ENCODE measurements at regions not wholly inside any gene's neighbourhood (a gene's known extent, or its start where the extent isn't known, plus 50 kb on each side); places are given as distances from the start of the nearest gene placed in this dataset.

- no peak overlapping the region for H4K91ac ChIP-seq (ENCODE audit: insufficient read length, low read depth, low read length)
- no peaks in the 10 kb centered on the region for H3K4me1 ChIP-seq (ENCODE audit: insufficient read depth, low read length)
- no peaks in the 10 kb centered on the region for H3K4me1 Mint-ChIP-seq
- H3T11ph ChIP-seq (ENCODE audit: low read length), result no peak overlapping the region
- no peak overlapping the region for H2AFZ ChIP-seq (ENCODE audit: low read length)
- H3K36me3 Mint-ChIP-seq (ENCODE audit: insufficient read depth in 1 of 3, low read depth in 3 of 3), result peaks cover 0 to 32% (median 0%) of the 10 kb centered on the region in 3 experiments; a peak in 4 of 7 replicates
- no peak overlapping the region for H2BK120ac ChIP-seq (ENCODE audit: low read depth, low read length, poor library complexity, severe bottlenecking)
- H2BK15ac ChIP-seq (ENCODE audit: low read depth, low read length), result no peak overlapping the region
- no peak overlapping the region for H3K27ac ChIP-seq (ENCODE audit: insufficient read length, low read depth, low read length)
- H3K18ac ChIP-seq (ENCODE audit: insufficient read length, low read depth, low read length), result no peak overlapping the region
- DNase-seq, result no peak
- no peak overlapping the region for H3K27ac Mint-ChIP-seq
- H3K9ac ChIP-seq (ENCODE audit: extremely low read depth, insufficient read length, low read length), result no peak overlapping the region
- H2BK5ac ChIP-seq (ENCODE audit: insufficient read length, low read length), result no peak overlapping the region
- no peaks in the 10 kb centered on the region for H3K9me3 ChIP-seq (ENCODE audit: control insufficient read depth, low read depth, low read length)
- peaks cover 2% of the 10 kb centered on the region for H3K27me3 Mint-ChIP-seq (ENCODE audit: low read depth)
- H2BK20ac ChIP-seq (ENCODE audit: low read depth, low read length, poor library complexity, severe bottlenecking), result no peak overlapping the region
- H3K23me2 ChIP-seq (ENCODE audit: insufficient read length, low read depth, low read length, poor library complexity, severe bottlenecking), result no peaks in the 10 kb centered on the region
- H3K4ac ChIP-seq (ENCODE audit: low read depth, low read length), result no peak overlapping the region
- H2AK5ac ChIP-seq (ENCODE audit: insufficient read length, low read length), result no peak overlapping the region
- H3K9me3 Mint-ChIP-seq, result peaks cover 4 to 8% of the 10 kb centered on the region in 2 experiments; a peak in 3 of 5 replicates
- H3K56ac ChIP-seq (ENCODE audit: insufficient read length, low read depth, low read length), result no peak overlapping the region
- H2BK12ac ChIP-seq (ENCODE audit: insufficient read length, low read depth, low read length), result no peak overlapping the region
- H3K79me1 ChIP-seq (ENCODE audit: insufficient read depth, low read depth, low read length, poor library complexity, severe bottlenecking), result no peaks in the 10 kb centered on the region
- no peak overlapping the region for H3K23ac ChIP-seq (ENCODE audit: insufficient read length, low read depth, low read length)
- H4K5ac ChIP-seq (ENCODE audit: insufficient read length, low read depth, low read length), result no peak overlapping the region
- no peak overlapping the region for H3K14ac ChIP-seq (ENCODE audit: insufficient read depth, low read length)
- TF ChIP-seq CTCF (conservative IDR thresholded peaks at IDR 0.05), result no peak
- no CpG with 5 or more reads among the region's 1 CpG for WGBS (ENCODE audit: extremely low coverage, insufficient read length, low lambda C conversion rate)
- no peak overlapping the region for H4K8ac ChIP-seq (replicated peaks; ENCODE audit: insufficient read length, low read depth, low read length)
- H3K79me2 ChIP-seq (ENCODE audit: insufficient read depth, low read length), result no peaks in the 10 kb centered on the region
- H4K20me1 ChIP-seq (ENCODE audit: control insufficient read depth, insufficient read depth, insufficient read length), result no peaks in the 10 kb centered on the region
- no peaks in the 10 kb centered on the region for H3K27me3 ChIP-seq (ENCODE audit: insufficient read depth, low read length)
- H3K4me2 ChIP-seq (ENCODE audit: insufficient read depth, insufficient read length, low read length), result no peak overlapping the region
- no peak overlapping the region for H3K4me3 Mint-ChIP-seq
Observed at GRCh38 chr12:125593269-125593668, 528.0 kb downstream of the AACS start.

All from H9 (cell line).